GM12878 (cell line): ENCODE measurements at regions not wholly inside any gene's neighbourhood (a gene's known extent, or its start where the extent isn't known, plus 50 kb on each side); places are given as distances from the start of the nearest gene placed in this dataset.

Experiments
- ATAC-seq: fragments of 200-7000 bp; cut with Tn5 transposase; 3 replicates; pipeline ENCODE4 v1.9.1; 2020; ENCODE audit warnings: mild to moderate bottlenecking, moderate library complexity
- BruUV-seq: library from RNA; stranded (reverse); fragments of 400-500 nt; replicated peaks from 2 replicates; lab custom pipeline; 2021; lab: Mats Ljungman, UMichigan
- CTCF ChIA-PET: fragments of 300-600 bp; sonication (Branson Sonifier 250); formaldehyde crosslinking; extraction: SDS; loops from one replicate; lab custom pipeline; 2021; ENCODE audit warnings: inconsistent platforms; lab: Yijun Ruan, JAX
- POLR2A ChIA-PET: fragments of 350-600 bp; formaldehyde crosslinking; extraction: SDS; loops from one replicate; lab custom pipeline; 2021; ENCODE audit warnings: inconsistent platforms; lab: Charles Lee
- RAD21 ChIA-PET: fragments of 300-600 bp; sonication (Branson Sonifier 250); formaldehyde crosslinking; loops from one replicate; lab custom pipeline; 2023; ENCODE audit warnings: antibody characterized with exemption; ENCODE audit not compliant: unreplicated experiment; lab: Charles Lee
- SMC1A ChIA-PET: fragments of 300-600 bp; sonication (Branson Sonifier 250); formaldehyde crosslinking; loops from one replicate; lab custom pipeline; 2023; ENCODE audit not compliant: unreplicated experiment, uncharacterized antibody; lab: Charles Lee
- DNase-seq: peaks from one replicate; pipeline ENCODE4 v3.0.0-alpha.2; 2011; ENCODE audit warnings: low read depth, low spot score
- FAIRE-seq: peaks from 3 replicates; lab custom pipeline; 2011; peaks lifted over from hg19 to GRCh38; lab: Jason Lieb, UNC
- H2AFZ ChIP-seq: 2 replicates; pipeline ENCODE4 v1.6.0; 2011; ENCODE audit warnings: low read depth, low read length, control low read depth; ENCODE audit not compliant: control insufficient read depth
- H3K27ac ChIP-seq: 2 replicates; pipeline ENCODE4 v1.5.1; 2011; ENCODE audit warnings: control low read depth; ENCODE audit not compliant: control insufficient read depth, insufficient read depth
- H3K27me3 ChIP-seq, 2 experiments: replicated peaks in 1 of 2; 2 replicates each; pipeline versions ENCODE4 v1.6.0 to v1.6.1; 2011; ENCODE audit warnings: low read length in 1 of 2; ENCODE audit not compliant: control insufficient read depth in 2 of 2, insufficient read depth in 2 of 2
- H3K36me3 ChIP-seq, 2 experiments: 2 replicates each; pipeline ENCODE4 v1.5.1; 2011; ENCODE audit warnings: low read length in 1 of 2; ENCODE audit not compliant: control insufficient read depth in 2 of 2, insufficient read depth in 2 of 2
- H3K4me1 ChIP-seq: 2 replicates; pipeline ENCODE4 v1.6.1; 2011; ENCODE audit warnings: mild to moderate bottlenecking, low read length, moderate library complexity, mixed read lengths; ENCODE audit not compliant: control insufficient read depth, insufficient read depth
- H3K4me2 ChIP-seq: 2 replicates; pipeline ENCODE4 v1.6.0; 2011; ENCODE audit warnings: control low read depth; ENCODE audit not compliant: control insufficient read depth, insufficient read depth
- H3K4me3 ChIP-seq: fragments of 200-600 bp; sonication (generic); 2 replicates; pipeline ENCODE4 v1.5.1; 2016
- H3K79me2 ChIP-seq: 2 replicates; pipeline ENCODE4 v1.6.0; 2011; ENCODE audit warnings: low read length; ENCODE audit not compliant: control insufficient read depth, insufficient read depth
- H3K9ac ChIP-seq: 2 replicates; pipeline ENCODE4 v1.8.0; 2011; ENCODE audit warnings: low read length, control low read depth, mixed read lengths; ENCODE audit not compliant: control insufficient read depth, insufficient read depth
- H3K9me3 ChIP-seq: replicated peaks from 3 replicates; pipeline ENCODE4 v1.5.1; 2011; ENCODE audit warnings: mild to moderate bottlenecking, low read length; ENCODE audit not compliant: control insufficient read depth, insufficient read depth
- H4K20me1 ChIP-seq: 2 replicates; pipeline ENCODE4 v1.6.0; 2011; ENCODE audit not compliant: control insufficient read depth, insufficient read depth
- CTCF ChIP-seq, 3 experiments: IDR thresholded peaks in 2 of 3; conservative IDR thresholded peaks in 1 of 3; 2 replicates each; pipeline ENCODE4 v1.5.1; 2011; ENCODE audit warnings: low read depth in 3 of 3, low read length in 3 of 3, mild to moderate bottlenecking in 3 of 3, control low read depth in 2 of 3, moderate library complexity in 2 of 3, inconsistent platforms in 1 of 3, mixed read lengths in 1 of 3; ENCODE audit not compliant: control insufficient read depth in 2 of 3, insufficient read depth in 1 of 3; ENCODE audit errors: extremely low read depth in 1 of 3
- DPF2 ChIP-seq: fragments of 450-650 bp; IDR thresholded peaks from 2 replicates; pipeline ENCODE4 v1.6.1; 2017; ENCODE audit warnings: mild to moderate bottlenecking
- ESRRA ChIP-seq: IDR thresholded peaks from 2 replicates; pipeline ENCODE4 v1.6.1; 2012; ENCODE audit warnings: mild to moderate bottlenecking, low read length, improper control_type of control experiment
- NR2C2 ChIP-seq: IDR thresholded peaks from 2 replicates; pipeline ENCODE4 v1.6.1; 2011; ENCODE audit warnings: borderline replicate concordance, low read depth; ENCODE audit not compliant: control insufficient read depth, insufficient read length
- RBBP5 ChIP-seq: fragments of 200-600 bp; sonication (generic); conservative IDR thresholded peaks from 2 replicates; pipeline ENCODE4 v1.6.1; 2016
- WGBS: methylation state at CpG from one replicate; pipeline ENCODE4 v1.1.6; 2016; ENCODE audit warnings: low lambda C conversion rate; ENCODE audit not compliant: insufficient replicate concordance, insufficient coverage; ENCODE audit errors: missing lambda C conversion rate; 5-methylcytosine and 5-hydroxymethylcytosine counted together
- in situ Hi-C: fragments of 300-500 bp; cut with MboI; formaldehyde crosslinking; loops from 9 replicates; pipeline ENCODE4 v1.14.3; 2018; ENCODE audit warnings: mixed read lengths
- intact Hi-C: fragments of 100-400 bp; cut with micrococcal nuclease; formaldehyde crosslinking; loops from one replicate; pipeline ENCODE4 v1.14.2; 2022; ENCODE audit not compliant: unreplicated experiment

- CTCF ChIA-PET: interaction anchor here (0.7 to 8.1 kb wide), 3 partner anchors 11 to 20 kb away, joined by 3 to 69 read pairs (median 4); no protein-coding TSS in a partner anchor
- no peak for FAIRE-seq
Measured at GRCh38 chr14:106551265-106551664, 1024.9 kb downstream of the TMEM121 start.

More at GRCh38 chr14:106551265-106551664, 1024.9 kb downstream of the TMEM121 start:
- in situ Hi-C loops: no loop called here
- 4% methylated on average over 2 of the region's 2 CpGs for WGBS
- Histone ChIP-seq H3K79me2 (no peaks in the 10 kb centered on the region), H3K9ac (no peak overlapping the region), H4K20me1 (no peaks in the 10 kb centered on the region), H3K4me1 (no peaks in the 10 kb centered on the region), H2AFZ (no peak overlapping the region), H3K36me3 (no peaks in the 10 kb centered on the region), H3K27ac (no peak overlapping the region), H3K9me3 (no peaks in the 10 kb centered on the region), H3K4me2 (no peak overlapping the region), H3K27me3 (no peaks in the 10 kb centered on the region), H3K4me3 (no peak overlapping the region)
- SMC1A ChIA-PET: no interaction called here
- RAD21 ChIA-PET: interaction anchor here (1.1 kb wide), 1 partner anchor 13 kb away, joined by 3 read pairs; no protein-coding TSS in a partner anchor
- POLR2A ChIA-PET: no interaction called here
- DNase-seq: no peak
- ATAC-seq: peak; percentile 66
- intact Hi-C loops: no loop called here
- TF ChIP-seq RBBP5: no peak
- TF ChIP-seq ESRRA: no peak
- TF ChIP-seq CTCF (IDR thresholded peaks at IDR 0.05 in 2 of 3, conservative IDR thresholded peaks at IDR 0.05 in 1 of 3; ENCODE audit: control insufficient read depth in 2 of 3, extremely low read depth in 1 of 3, insufficient read depth in 1 of 3, low read depth in 3 of 3, low read length in 3 of 3): peak in 1 of 3 experiments; percentile 17; a peak in 1 of 6 replicates
- TF ChIP-seq DPF2: no peak
- no peak for TF ChIP-seq NR2C2
- BruUV-seq: no TSS peak
